ENCODE measurements at regions not wholly inside any gene's neighbourhood (a gene's known extent, or its start where the extent isn't known, plus 50 kb on each side); places are given as distances from the start of the nearest gene placed in this dataset.
"Not testable (repeated sequence)": the region's sequence is repeated elsewhere in the genome, so short reads cannot be mapped to it uniquely, and the experiment has no call there.

GRCh38 chr15:92805080-92805690, 94.9 kb upstream of the CHD2 start:
- no peak for DNase-seq (ENCODE audit: low read depth in 2 of 2)

GRCh38 chr15:92806171-92806570, 94.0 kb upstream of the CHD2 start:
- DNase-seq (ENCODE audit: low read depth in 2 of 2), result not testable (repeated sequence)

GRCh38 chr15:92806763-92807162, 93.4 kb upstream of the CHD2 start:
- DNase-seq (ENCODE audit: low read depth in 2 of 2), result no peak

- no peak for DNase-seq (ENCODE audit: low read depth in 2 of 2)
These were observed 92.1 kb upstream of the CHD2 start for GRCh38 chr15:92807971-92808571.

- no peak for DNase-seq (ENCODE audit: low read depth in 2 of 2)
These were observed 91.5 kb upstream of the CHD2 start for GRCh38 chr15:92808598-92809063.

- peak; percentile 97 to 98 for DNase-seq (ENCODE audit: low read depth in 2 of 2)
These were observed 90.9 kb upstream of the CHD2 start for GRCh38 chr15:92809064-92809879.

- DNase-seq (ENCODE audit: low read depth in 2 of 2), result no peak
These were observed 90.2 kb upstream of the CHD2 start for GRCh38 chr15:92809880-92810361.

GRCh38 chr15:92810418-92811138, 89.5 kb upstream of the CHD2 start:
- DNase-seq (ENCODE audit: low read depth in 2 of 2), result no peak

GRCh38 chr15:92811148-92811913, 88.8 kb upstream of the CHD2 start:
- DNase-seq (ENCODE audit: low read depth in 2 of 2), result no peak

GRCh38 chr15:92812271-92812670, 87.9 kb upstream of the CHD2 start:
- no peak for DNase-seq (ENCODE audit: low read depth in 2 of 2)

- DNase-seq (ENCODE audit: low read depth in 2 of 2), result no peak
These were observed 86.6 kb upstream of the CHD2 start for GRCh38 chr15:92813485-92813884.

GRCh38 chr15:92817339-92817886, 82.7 kb upstream of the CHD2 start:
- no peak for DNase-seq (ENCODE audit: low read depth in 2 of 2)

- DNase-seq (ENCODE audit: low read depth in 2 of 2), result no peak
These were observed 81.4 kb upstream of the CHD2 start for GRCh38 chr15:92818651-92819277.

GRCh38 chr15:92819278-92820235, 80.6 kb upstream of the CHD2 start:
- no peak for DNase-seq (ENCODE audit: low read depth in 2 of 2)

- DNase-seq (ENCODE audit: low read depth in 2 of 2), result peak; percentile 68 to 76
These were observed 79.7 kb upstream of the CHD2 start for GRCh38 chr15:92820236-92821021.

GRCh38 chr15:92821491-92822116, 78.5 kb upstream of the CHD2 start:
- DNase-seq (ENCODE audit: low read depth in 2 of 2), result no peak

- no peak for DNase-seq (ENCODE audit: low read depth in 2 of 2)
These were observed 77.6 kb upstream of the CHD2 start for GRCh38 chr15:92822216-92823144.
